HT1080 (cell line): ENCODE measurements at regions not wholly inside any gene's neighbourhood (a gene's known extent, or its start where the extent isn't known, plus 50 kb on each side); places are given as distances from the start of the nearest gene placed in this dataset.
"Not testable (repeated sequence)": the region's sequence is repeated elsewhere in the genome, so short reads cannot be mapped to it uniquely, and the experiment has no call there.

Experiments used
- DNase-seq: peaks from one replicate; pipeline ENCODE4 v3.0.0-alpha.2; 2015; ENCODE audit warnings: low read depth

- no peak for DNase-seq
Measured at GRCh38 chr14:55976219-55976618, 142.0 kb upstream of the PELI2 start.

- DNase-seq, result no peak
Measured at GRCh38 chr14:55976655-55977054, 141.6 kb upstream of the PELI2 start.

- no peak for DNase-seq
Measured at GRCh38 chr14:55977392-55978150, 140.6 kb upstream of the PELI2 start.

DNA sequence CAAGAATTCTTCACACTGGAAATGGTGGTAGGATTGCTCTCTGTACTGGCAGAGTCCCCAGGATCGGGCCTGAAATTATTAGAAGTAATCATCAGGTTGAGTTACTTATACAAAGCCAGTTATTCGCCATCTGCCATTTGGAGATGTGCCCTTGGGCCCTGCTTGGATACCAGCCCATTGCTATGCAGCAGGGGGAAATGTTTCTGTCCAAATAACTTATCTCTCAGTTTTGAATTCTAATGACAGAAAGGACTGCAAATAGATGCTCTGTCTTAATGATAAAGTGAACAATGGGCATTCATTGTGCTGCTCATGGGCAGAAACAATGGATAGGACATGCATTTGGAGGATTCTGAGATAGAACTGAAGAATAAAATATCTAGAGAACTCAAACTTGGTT lies 139.1 kb upstream of the PELI2 start:
- no peak for DNase-seq

DNA sequence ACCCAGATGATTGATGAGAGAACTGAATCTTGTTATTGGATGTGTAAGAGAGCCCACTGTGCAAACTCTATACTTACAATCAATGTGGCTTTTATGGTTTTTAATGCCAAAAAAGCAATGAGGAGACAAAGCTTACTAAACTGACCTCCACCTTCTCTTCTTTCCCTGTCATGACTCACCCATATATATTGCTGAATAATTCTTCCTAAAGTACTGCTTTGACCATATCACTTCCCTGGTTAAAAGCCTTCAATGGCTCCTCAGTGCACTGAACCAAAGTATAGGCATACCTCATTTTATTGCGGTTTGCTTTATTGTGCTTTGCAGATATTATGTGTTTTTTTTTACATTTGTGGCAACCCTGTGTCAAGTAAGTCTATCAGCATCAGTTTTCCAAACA lies 138.4 kb upstream of the PELI2 start:
- DNase-seq, result no peak

DNA sequence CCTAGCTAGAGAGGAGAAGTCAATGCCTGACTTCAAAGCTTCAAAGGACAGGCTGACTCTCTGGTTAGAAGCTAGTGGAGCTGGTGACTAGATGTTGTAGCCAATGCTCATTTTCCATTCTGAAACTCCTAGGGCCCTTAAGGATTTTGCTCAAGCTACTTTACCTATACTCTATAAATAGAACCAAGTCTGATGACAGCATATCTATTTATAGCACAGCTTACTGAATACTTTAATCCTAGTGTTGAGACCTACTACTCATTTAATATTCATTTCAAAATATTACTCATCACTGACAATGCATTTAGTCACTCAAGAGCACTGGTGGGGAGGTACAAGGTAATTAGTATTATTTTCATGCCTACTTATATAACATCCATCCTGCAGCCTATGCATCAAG lies 137.2 kb upstream of the PELI2 start:
- no peak for DNase-seq

- DNase-seq, result no peak
Measured at GRCh38 chr14:55986069-55986468, 132.1 kb upstream of the PELI2 start.

- no peak for DNase-seq
Measured at GRCh38 chr14:56000846-56001245, 117.4 kb upstream of the PELI2 start.

- no peak for DNase-seq
Measured at GRCh38 chr14:56002342-56002741, 115.9 kb upstream of the PELI2 start.

DNA sequence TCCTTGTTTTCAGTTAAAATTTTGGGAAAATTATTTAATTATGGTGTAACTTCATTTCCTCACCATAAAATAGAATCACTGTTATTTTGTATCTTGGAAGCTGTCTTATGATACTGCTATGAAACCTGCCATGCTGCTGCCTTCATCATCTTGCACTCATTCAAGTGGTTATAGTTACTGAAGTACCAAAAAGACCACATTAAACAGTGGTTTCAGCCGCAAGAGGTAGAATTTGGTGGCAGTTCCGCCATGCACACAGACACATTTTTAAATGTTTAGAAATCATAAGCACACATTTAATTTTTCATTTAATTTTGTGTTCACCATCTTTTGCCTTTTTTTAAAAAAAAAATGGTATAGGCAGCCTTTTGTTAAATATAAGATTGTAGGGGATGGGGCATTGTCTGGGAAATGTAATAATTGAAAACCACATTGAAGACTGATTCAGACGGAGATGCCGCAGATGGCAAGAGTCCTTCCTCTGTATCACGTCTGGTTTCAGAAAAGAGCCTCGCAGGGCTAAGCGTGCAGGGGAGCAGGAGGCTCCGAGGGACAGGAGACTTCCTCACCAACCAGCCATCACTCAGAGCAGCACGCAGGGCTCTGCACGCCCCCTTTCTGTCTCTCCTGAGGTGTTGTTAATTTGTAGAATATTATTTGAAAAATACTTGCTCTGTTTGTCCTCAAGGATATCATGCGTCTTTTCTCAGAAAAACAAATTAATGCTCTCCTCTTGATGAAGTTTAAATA lies 115.2 kb upstream of the PELI2 start:
- DNase-seq, result no peak

- DNase-seq, result no peak
Measured at GRCh38 chr14:56004323-56004722, 113.9 kb upstream of the PELI2 start.

DNA sequence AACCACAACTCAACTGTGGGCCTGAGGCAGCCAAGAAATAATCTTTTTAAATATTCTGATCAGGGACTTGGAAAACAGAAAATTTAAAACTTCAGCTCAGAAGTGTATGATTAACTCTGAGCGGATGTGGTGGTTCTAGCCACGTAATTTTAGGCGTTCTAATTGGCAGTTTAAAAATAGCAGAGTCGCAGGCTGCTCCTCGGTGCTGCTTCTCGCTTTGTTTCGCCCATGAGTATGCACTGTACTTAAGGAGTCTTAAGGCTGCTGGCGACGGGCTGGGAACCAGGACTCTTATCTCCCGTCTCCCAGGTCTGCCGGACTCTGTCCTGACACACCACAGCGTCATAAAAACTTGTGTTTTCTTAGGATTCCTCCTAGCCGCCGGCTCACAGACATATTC lies 113.4 kb upstream of the PELI2 start:
- peak; percentile 58 for DNase-seq

- peak; percentile 19 for DNase-seq
Measured at GRCh38 chr14:56005191-56006053, 112.8 kb upstream of the PELI2 start.

GRCh38 chr14:56007491-56007890 lies 110.7 kb upstream of the PELI2 start:
- not testable (repeated sequence) for DNase-seq

GRCh38 chr14:56008150-56008549 lies 110.1 kb upstream of the PELI2 start:
- no peak for DNase-seq

DNA sequence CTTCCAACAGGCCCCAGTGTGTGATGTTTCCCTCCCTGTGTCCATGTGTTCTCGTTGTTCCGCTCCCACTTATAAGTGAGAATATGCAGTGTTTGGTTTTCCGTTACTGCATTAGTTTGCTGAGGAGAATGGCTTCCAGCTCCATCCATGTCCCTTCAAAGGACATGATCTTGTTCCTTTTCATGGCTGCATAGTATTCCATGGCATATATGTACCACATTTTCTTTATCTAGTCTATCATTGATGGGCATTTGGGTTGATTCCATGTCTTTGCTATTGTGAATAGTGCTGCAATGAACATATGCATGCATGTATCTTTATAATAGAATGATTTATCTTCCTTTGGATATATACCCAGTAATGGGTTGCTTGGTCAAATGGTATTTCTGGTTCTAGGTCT lies 109.5 kb upstream of the PELI2 start:
- DNase-seq, result not testable (repeated sequence)

GRCh38 chr14:56023661-56024081 lies 94.5 kb upstream of the PELI2 start:
- no peak for DNase-seq

- DNase-seq, result no peak
Measured at GRCh38 chr14:56025191-56025590, 93.0 kb upstream of the PELI2 start.

DNA sequence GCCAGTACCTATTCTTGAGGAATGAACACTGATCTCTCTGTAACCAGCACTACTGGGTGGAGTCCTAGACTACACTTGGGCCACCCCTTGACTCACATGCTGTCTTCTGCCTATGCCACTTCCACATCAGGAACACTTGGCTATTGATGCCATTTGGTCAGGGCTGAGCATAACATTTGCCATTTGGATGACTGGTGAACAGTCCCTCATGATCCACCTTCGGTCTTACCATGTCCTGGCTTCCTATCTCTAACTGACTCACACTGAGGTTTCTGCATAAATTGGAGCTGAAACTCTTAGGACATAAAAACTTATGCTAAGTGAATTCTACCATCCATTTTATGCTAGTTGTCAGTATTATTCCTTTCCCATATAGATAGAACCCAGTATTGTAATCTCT lies 91.7 kb upstream of the PELI2 start:
- no peak for DNase-seq

DNA sequence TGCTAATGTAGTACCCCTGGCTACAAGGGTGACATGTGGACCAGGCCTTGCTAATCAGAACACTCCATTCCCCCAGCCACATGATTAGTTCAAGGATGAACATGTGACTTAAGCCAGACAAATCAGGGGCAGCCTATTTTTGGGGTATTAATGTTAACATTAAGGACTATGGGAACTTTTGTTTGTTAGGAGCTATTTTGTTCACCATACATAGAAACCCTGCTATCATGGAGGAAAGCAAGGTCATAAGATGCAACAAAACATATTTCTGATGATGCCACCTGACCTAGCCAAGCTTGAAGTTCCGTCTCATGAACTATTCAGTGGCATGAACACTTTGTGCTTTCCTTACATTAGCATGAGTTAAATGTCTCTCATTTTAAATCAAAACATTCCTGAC lies 90.8 kb upstream of the PELI2 start:
- DNase-seq, result no peak

DNA sequence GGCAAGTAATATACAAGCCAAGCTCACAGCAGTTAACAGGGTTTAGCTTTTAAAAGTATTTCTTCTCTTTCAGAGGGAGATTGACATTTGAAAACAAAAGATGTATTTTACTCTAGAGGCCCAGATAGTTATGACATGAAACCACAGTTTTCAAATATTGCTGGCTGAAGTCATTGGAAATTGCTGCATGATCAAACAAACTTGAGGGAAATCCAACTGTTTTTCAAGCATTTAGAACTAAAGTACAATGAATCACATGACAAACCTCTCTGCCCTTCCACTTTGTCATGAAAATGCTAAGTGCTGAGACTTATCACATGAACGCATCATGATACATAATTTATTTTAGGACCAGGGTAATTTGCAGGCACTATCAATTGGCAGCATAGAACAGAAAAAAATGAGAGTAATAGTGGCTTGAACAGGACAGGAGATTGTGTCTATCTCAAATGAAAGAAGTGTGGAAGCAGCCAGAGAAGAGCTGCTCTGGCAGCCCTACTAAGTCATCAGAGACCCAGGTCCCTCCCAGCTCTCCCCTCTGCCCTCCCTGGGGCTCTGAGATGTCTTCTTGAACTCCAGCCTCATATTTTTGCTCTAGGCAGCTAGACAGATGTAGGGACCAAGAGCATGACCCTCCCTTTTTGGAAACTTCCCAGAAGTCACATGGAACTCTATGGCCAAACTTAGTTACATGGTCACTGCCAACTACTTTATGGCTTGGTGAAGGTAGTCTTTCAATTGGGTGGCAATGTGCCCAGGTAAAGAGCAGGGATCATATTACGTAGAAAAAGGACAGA lies 90.1 kb upstream of the PELI2 start:
- no peak for DNase-seq
